Mammary epithelial cell (primary cell): ENCODE measurements at regions not wholly inside any gene's neighbourhood (a gene's known extent, or its start where the extent isn't known, plus 50 kb on each side); places are given as distances from the start of the nearest gene placed in this dataset.

Source experiments
- EZH2 ChIP-seq: IDR thresholded peaks from 2 replicates; pipeline ENCODE4 v1.6.1; 2012; ENCODE audit warnings: low read length, inconsistent platforms, borderline replicate concordance
- TF ChIP-seq, protein P1 (sequence below), 2 donors: IDR thresholded peaks in 1 of 2; conservative IDR thresholded peaks in 1 of 2; 2 replicates each; pipeline ENCODE4 v1.5.1; 2011 to 2012; ENCODE audit warnings: inconsistent platforms in 2 of 2, low read length in 2 of 2, mild to moderate bottlenecking in 2 of 2, control low read depth in 1 of 2, low read depth in 1 of 2; ENCODE audit not compliant: insufficient read depth in 1 of 2; ENCODE audit errors: extremely low read depth in 1 of 2

GRCh38 chr2:83475371-83475770 is 983.7 kb downstream of the SUCLG1 start:
- no peak for TF ChIP-seq EZH2
- TF ChIP-seq, protein P1, sequence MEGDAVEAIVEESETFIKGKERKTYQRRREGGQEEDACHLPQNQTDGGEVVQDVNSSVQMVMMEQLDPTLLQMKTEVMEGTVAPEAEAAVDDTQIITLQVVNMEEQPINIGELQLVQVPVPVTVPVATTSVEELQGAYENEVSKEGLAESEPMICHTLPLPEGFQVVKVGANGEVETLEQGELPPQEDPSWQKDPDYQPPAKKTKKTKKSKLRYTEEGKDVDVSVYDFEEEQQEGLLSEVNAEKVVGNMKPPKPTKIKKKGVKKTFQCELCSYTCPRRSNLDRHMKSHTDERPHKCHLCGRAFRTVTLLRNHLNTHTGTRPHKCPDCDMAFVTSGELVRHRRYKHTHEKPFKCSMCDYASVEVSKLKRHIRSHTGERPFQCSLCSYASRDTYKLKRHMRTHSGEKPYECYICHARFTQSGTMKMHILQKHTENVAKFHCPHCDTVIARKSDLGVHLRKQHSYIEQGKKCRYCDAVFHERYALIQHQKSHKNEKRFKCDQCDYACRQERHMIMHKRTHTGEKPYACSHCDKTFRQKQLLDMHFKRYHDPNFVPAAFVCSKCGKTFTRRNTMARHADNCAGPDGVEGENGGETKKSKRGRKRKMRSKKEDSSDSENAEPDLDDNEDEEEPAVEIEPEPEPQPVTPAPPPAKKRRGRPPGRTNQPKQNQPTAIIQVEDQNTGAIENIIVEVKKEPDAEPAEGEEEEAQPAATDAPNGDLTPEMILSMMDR (conservative IDR thresholded peaks at IDR 0.05 in 1 of 2, IDR thresholded peaks at IDR 0.05 in 1 of 2; ENCODE audit: extremely low read depth in 1 of 2, insufficient read depth in 1 of 2, low read depth in 1 of 2, low read length in 2 of 2), result no peak
